ENCODE measurements at regions not wholly inside any gene's neighbourhood (a gene's known extent, or its start where the extent isn't known, plus 50 kb on each side); places are given as distances from the start of the nearest gene placed in this dataset.

- DNase-seq: no peak
- Mint-ChIP-seq H3K27ac (no peak overlapping the region), H3K36me3 (ENCODE audit: low read depth) (no peaks in the 10 kb centered on the region), H3K4me1 (ENCODE audit: low read depth) (no peaks in the 10 kb centered on the region), H3K27me3 (no peaks in the 10 kb centered on the region), H3K9me3 (peaks cover 16% of the 10 kb centered on the region), H3K4me3 (no peak overlapping the region)
Observed at GRCh38 chr5:18057725-18058124, 423.5 kb downstream of the TAF11L14 start.

- Mint-ChIP-seq H3K27me3 (no peaks in the 10 kb centered on the region), H3K9me3 (peaks cover 10% of the 10 kb centered on the region), H3K27ac (no peak overlapping the region), H3K36me3 (ENCODE audit: low read depth) (no peaks in the 10 kb centered on the region), H3K4me3 (no peak overlapping the region), H3K4me1 (ENCODE audit: low read depth) (no peaks in the 10 kb centered on the region)
- no peak for DNase-seq
Observed at GRCh38 chr5:18067615-18068014, 433.4 kb downstream of the TAF11L14 start.

- Mint-ChIP-seq H3K4me1 (ENCODE audit: low read depth) (no peaks in the 10 kb centered on the region), H3K4me3 (no peak overlapping the region), H3K27ac (no peak overlapping the region), H3K27me3 (no peaks in the 10 kb centered on the region), H3K36me3 (ENCODE audit: low read depth) (no peaks in the 10 kb centered on the region), H3K9me3 (peaks cover 12% of the 10 kb centered on the region)
- no peak for DNase-seq
Observed at GRCh38 chr5:18068826-18069225, 434.6 kb downstream of the TAF11L14 start.

GRCh38 chr5:18069790-18070189, 435.5 kb downstream of the TAF11L14 start:
- Mint-ChIP-seq H3K9me3 (peaks cover 12% of the 10 kb centered on the region), H3K27ac (no peak overlapping the region), H3K36me3 (ENCODE audit: low read depth) (no peaks in the 10 kb centered on the region), H3K4me3 (no peak overlapping the region), H3K4me1 (ENCODE audit: low read depth) (no peaks in the 10 kb centered on the region), H3K27me3 (no peaks in the 10 kb centered on the region)
- no peak for DNase-seq

GRCh38 chr5:18072600-18072999, 438.3 kb downstream of the TAF11L14 start:
- no peak for DNase-seq
- Mint-ChIP-seq H3K4me1 (ENCODE audit: low read depth) (no peaks in the 10 kb centered on the region), H3K9me3 (peaks cover 9% of the 10 kb centered on the region), H3K27ac (no peak overlapping the region), H3K27me3 (no peaks in the 10 kb centered on the region), H3K4me3 (no peak overlapping the region), H3K36me3 (ENCODE audit: low read depth) (no peaks in the 10 kb centered on the region)

- no peak overlapping the region for H3K27ac Mint-ChIP-seq
- H3K9me3 Mint-ChIP-seq: peaks cover 12% of the 10 kb centered on the region
- H3K27me3 Mint-ChIP-seq: no peaks in the 10 kb centered on the region
- no peaks in the 10 kb centered on the region for H3K4me1 Mint-ChIP-seq (ENCODE audit: low read depth)
- no peak for DNase-seq
- no peak overlapping the region for H3K4me3 Mint-ChIP-seq
- no peaks in the 10 kb centered on the region for H3K36me3 Mint-ChIP-seq (ENCODE audit: low read depth)
Observed at GRCh38 chr5:18074961-18075360, 440.7 kb downstream of the TAF11L14 start.

- Mint-ChIP-seq H3K27me3 (no peaks in the 10 kb centered on the region), H3K27ac (no peak overlapping the region), H3K4me1 (ENCODE audit: low read depth) (no peaks in the 10 kb centered on the region), H3K36me3 (ENCODE audit: low read depth) (no peaks in the 10 kb centered on the region), H3K4me3 (no peak overlapping the region), H3K9me3 (peaks cover 9% of the 10 kb centered on the region)
- no peak for DNase-seq
Observed at GRCh38 chr5:18078157-18078556, 443.9 kb downstream of the TAF11L14 start.

GRCh38 chr5:18079831-18080230, 445.6 kb downstream of the TAF11L14 start:
- Mint-ChIP-seq H3K4me1 (ENCODE audit: low read depth) (no peaks in the 10 kb centered on the region), H3K4me3 (no peak overlapping the region), H3K9me3 (peaks cover 8% of the 10 kb centered on the region), H3K27me3 (no peaks in the 10 kb centered on the region), H3K27ac (no peak overlapping the region), H3K36me3 (ENCODE audit: low read depth) (no peaks in the 10 kb centered on the region)
- DNase-seq: no peak

GRCh38 chr5:18088020-18088579, 453.8 kb downstream of the TAF11L14 start:
- no peak overlapping the region for H3K27ac Mint-ChIP-seq
- H3K9me3 Mint-ChIP-seq: peaks cover 12% of the 10 kb centered on the region
- no peaks in the 10 kb centered on the region for H3K27me3 Mint-ChIP-seq
- no peaks in the 10 kb centered on the region for H3K36me3 Mint-ChIP-seq (ENCODE audit: low read depth)
- no peak overlapping the region for H3K4me3 Mint-ChIP-seq
- no peak for DNase-seq
- H3K4me1 Mint-ChIP-seq (ENCODE audit: low read depth): no peaks in the 10 kb centered on the region

GRCh38 chr5:18090177-18090576, 455.9 kb downstream of the TAF11L14 start:
- Mint-ChIP-seq H3K36me3 (ENCODE audit: low read depth) (no peaks in the 10 kb centered on the region), H3K27ac (no peak overlapping the region), H3K4me1 (ENCODE audit: low read depth) (no peaks in the 10 kb centered on the region), H3K27me3 (no peaks in the 10 kb centered on the region), H3K9me3 (peaks cover 21% of the 10 kb centered on the region), H3K4me3 (no peak overlapping the region)
- DNase-seq: no peak

GRCh38 chr5:18091142-18091541, 456.9 kb downstream of the TAF11L14 start:
- H3K4me3 Mint-ChIP-seq: no peak overlapping the region
- H3K27ac Mint-ChIP-seq: no peak overlapping the region
- H3K27me3 Mint-ChIP-seq: no peaks in the 10 kb centered on the region
- no peaks in the 10 kb centered on the region for H3K4me1 Mint-ChIP-seq (ENCODE audit: low read depth)
- no peaks in the 10 kb centered on the region for H3K36me3 Mint-ChIP-seq (ENCODE audit: low read depth)
- H3K9me3 Mint-ChIP-seq: peaks cover 19% of the 10 kb centered on the region
- DNase-seq: no peak

- no peak for DNase-seq
- H3K27ac Mint-ChIP-seq: no peak overlapping the region
- no peak overlapping the region for H3K4me3 Mint-ChIP-seq
- H3K4me1 Mint-ChIP-seq (ENCODE audit: low read depth): no peaks in the 10 kb centered on the region
- peaks cover 19% of the 10 kb centered on the region for H3K9me3 Mint-ChIP-seq
- H3K36me3 Mint-ChIP-seq (ENCODE audit: low read depth): no peaks in the 10 kb centered on the region
- no peaks in the 10 kb centered on the region for H3K27me3 Mint-ChIP-seq
Observed at GRCh38 chr5:18091758-18092157, 457.5 kb downstream of the TAF11L14 start.

GRCh38 chr5:18095061-18095460, 460.8 kb downstream of the TAF11L14 start:
- no peaks in the 10 kb centered on the region for H3K36me3 Mint-ChIP-seq (ENCODE audit: low read depth)
- H3K4me1 Mint-ChIP-seq (ENCODE audit: low read depth): no peaks in the 10 kb centered on the region
- H3K9me3 Mint-ChIP-seq: peaks cover 15% of the 10 kb centered on the region
- no peak for DNase-seq
- H3K27me3 Mint-ChIP-seq: no peaks in the 10 kb centered on the region
- no peak overlapping the region for H3K4me3 Mint-ChIP-seq
- no peak overlapping the region for H3K27ac Mint-ChIP-seq

- Mint-ChIP-seq H3K27ac (no peak overlapping the region), H3K36me3 (ENCODE audit: low read depth) (no peaks in the 10 kb centered on the region), H3K27me3 (no peaks in the 10 kb centered on the region), H3K4me1 (ENCODE audit: low read depth) (no peaks in the 10 kb centered on the region), H3K9me3 (peaks cover 12% of the 10 kb centered on the region), H3K4me3 (no peak overlapping the region)
- DNase-seq: no peak
Observed at GRCh38 chr5:18097817-18098216, 463.6 kb downstream of the TAF11L14 start.

- no peak for DNase-seq
- Mint-ChIP-seq H3K9me3 (peaks cover 8% of the 10 kb centered on the region), H3K36me3 (ENCODE audit: low read depth) (no peaks in the 10 kb centered on the region), H3K27ac (no peak overlapping the region), H3K27me3 (no peaks in the 10 kb centered on the region), H3K4me3 (no peak overlapping the region), H3K4me1 (ENCODE audit: low read depth) (no peaks in the 10 kb centered on the region)
Observed at GRCh38 chr5:18098691-18099090, 464.4 kb downstream of the TAF11L14 start.

- H3K27me3 Mint-ChIP-seq: no peaks in the 10 kb centered on the region
Observed at GRCh38 chr5:18099261-18099660, 465.0 kb downstream of the TAF11L14 start.

More at GRCh38 chr5:18099261-18099660, 465.0 kb downstream of the TAF11L14 start:
- H3K4me1 Mint-ChIP-seq (ENCODE audit: low read depth): no peaks in the 10 kb centered on the region
- no peaks in the 10 kb centered on the region for H3K36me3 Mint-ChIP-seq (ENCODE audit: low read depth)
- peaks cover 5% of the 10 kb centered on the region for H3K9me3 Mint-ChIP-seq
- no peak for DNase-seq
- no peak overlapping the region for H3K27ac Mint-ChIP-seq
- H3K4me3 Mint-ChIP-seq: no peak overlapping the region

All from activated T-cell treated with anti-CD3 and anti-CD28 coated beads, Interleukin-2, amount 50 U/mL, for 24 hours (primary cell).